ENCODE measurements at regions not wholly inside any gene's neighbourhood (a gene's known extent, or its start where the extent isn't known, plus 50 kb on each side); places are given as distances from the start of the nearest gene placed in this dataset.
A peak's percentile ranks its signal among the peaks of the same experiment; 100 is the strongest.

GRCh38 chr10:88023676-88024075, 160.3 kb downstream of the PTEN start:
- WGBS, 2 donors: 55 to 67% methylated on average over 1 of the region's 1 CpG
- ATAC-seq (no peak), FAIRE-seq (no peak), DNase-seq (no peak)
- peaks cover 5 to 8% (median 5%) of the 10 kb centered on the region in 3 donors for H3K4me1 ChIP-seq
- no peak overlapping the region for H3K4me3 ChIP-seq
- H3K27me3 ChIP-seq: no peaks in the 10 kb centered on the region
- TF ChIP-seq CTCF (IDR thresholded peaks at IDR 0.05): no peak
- H3K36me3 ChIP-seq: no peaks in the 10 kb centered on the region
- no peaks in the 10 kb centered on the region for H3K9me3 ChIP-seq
- intact Hi-C loops (cut with DNase I): no loop called here
- H3K27ac ChIP-seq: no peak overlapping the region

- H3K36me3 ChIP-seq: no peaks in the 10 kb centered on the region
- peaks cover 11% of the 10 kb centered on the region in 3 donors for H3K4me1 ChIP-seq
- ATAC-seq: no peak
- intact Hi-C loops (cut with DNase I): no loop called here
- H3K9me3 ChIP-seq: no peaks in the 10 kb centered on the region
- no peak overlapping the region for H3K4me3 ChIP-seq
- no peak for TF ChIP-seq CTCF (IDR thresholded peaks at IDR 0.05)
- DNase-seq: no peak
- FAIRE-seq: no peak
- 98 to 99% methylated on average over 3 of the region's 3 CpGs for WGBS, 2 donors
- no peak overlapping the region for H3K27ac ChIP-seq
- H3K27me3 ChIP-seq: no peaks in the 10 kb centered on the region
These were observed 162.6 kb downstream of the PTEN start for GRCh38 chr10:88026031-88026430.

GRCh38 chr10:88027570-88027969, 164.1 kb downstream of the PTEN start:
- FAIRE-seq (no peak), ATAC-seq (peak in 3 of 4 donors; percentile 45 to 69 (median 67)), DNase-seq (no peak)
- Histone ChIP-seq H3K27me3 (no peaks in the 10 kb centered on the region), H3K9me3 (no peaks in the 10 kb centered on the region), H3K27ac (no peak overlapping the region), H3K36me3 (no peaks in the 10 kb centered on the region), H3K4me1 (peaks cover 11% of the 10 kb centered on the region in 3 donors), H3K4me3 (no peak overlapping the region)
- WGBS, 2 donors: 69 to 92% methylated on average over 4 of the region's 4 CpGs
- TF ChIP-seq CTCF (IDR thresholded peaks at IDR 0.05): no peak
- intact Hi-C loops (cut with DNase I): no loop called here

GRCh38 chr10:88028072-88028471, 164.6 kb downstream of the PTEN start:
- Histone ChIP-seq H3K4me1 (peaks cover 11% of the 10 kb centered on the region in 3 donors), H3K4me3 (no peak overlapping the region), H3K27ac (peak overlapping the region in 2 of 4 donors; percentile 17 to 18), H3K27me3 (no peaks in the 10 kb centered on the region), H3K36me3 (no peaks in the 10 kb centered on the region), H3K9me3 (no peaks in the 10 kb centered on the region)
- ATAC-seq (peak in 1 of 4 donors; percentile 20), FAIRE-seq (no peak), DNase-seq (no peak)
- 72 to 84% methylated on average over 1 of the region's 1 CpG for WGBS, 2 donors
- intact Hi-C loops (cut with DNase I): no loop called here
- no peak for TF ChIP-seq CTCF (IDR thresholded peaks at IDR 0.05)

GRCh38 chr10:88028654-88029053, 165.2 kb downstream of the PTEN start:
- 18 to 37% methylated on average over 1 of the region's 1 CpG for WGBS, 2 donors
- TF ChIP-seq CTCF (IDR thresholded peaks at IDR 0.05): no peak
- DNase-seq (peak in 2 of 6 donors; percentile 15 to 30), ATAC-seq (peak; percentile 91 to 97 (median 96)), FAIRE-seq (no peak)
- Histone ChIP-seq H3K36me3 (no peaks in the 10 kb centered on the region), H3K27me3 (no peaks in the 10 kb centered on the region), H3K27ac (peak overlapping the region in 1 of 4 donors; percentile 17), H3K4me1 (peaks cover 11% of the 10 kb centered on the region in 3 donors), H3K4me3 (no peak overlapping the region), H3K9me3 (no peaks in the 10 kb centered on the region)
- intact Hi-C loops (cut with DNase I): no loop called here

All from pancreas (tissue), 10 donors.